Kidney (tissue), 13 donors: ENCODE measurements at regions not wholly inside any gene's neighbourhood (a gene's known extent, or its start where the extent isn't known, plus 50 kb on each side); places are given as distances from the start of the nearest gene placed in this dataset.
A peak's percentile ranks its signal among the peaks of the same experiment; 100 is the strongest.

ENCODE experiments used
- DNase-seq, 5 donors: peaks; one replicate each; pipeline ENCODE4 v3.0.0-alpha.2; 2013 to 2020
- FAIRE-seq: peaks from 2 replicates; lab custom pipeline; 2012; peaks lifted over from hg19 to GRCh38; lab: Jason Lieb, UNC
- H3K27ac ChIP-seq, 2 donors: one replicate each; pipeline ENCODE4 v1.7.0; 2013; ENCODE audit warnings: low read depth in 2 of 2, low read length in 2 of 2, inconsistent platforms in 1 of 2
- H3K27me3 ChIP-seq: one replicate; pipeline ENCODE4 v1.7.1; 2013; ENCODE audit warnings: low read length, inconsistent platforms; ENCODE audit not compliant: control insufficient read depth, insufficient read depth
- H3K36me3 ChIP-seq, 3 donors: one replicate each; pipeline versions ENCODE4 v1.7.0 to v1.7.1; 2013; ENCODE audit warnings: low read length in 3 of 3, control low read depth in 1 of 3, inconsistent platforms in 1 of 3; ENCODE audit not compliant: insufficient read depth in 3 of 3, control insufficient read depth in 2 of 3
- H3K4me1 ChIP-seq, 3 donors: one replicate each; pipeline versions ENCODE4 v1.7.0 to v1.7.1; 2013; ENCODE audit warnings: low read length in 3 of 3, inconsistent platforms in 1 of 3, low read depth in 1 of 3; ENCODE audit not compliant: control insufficient read depth in 2 of 3, insufficient read depth in 2 of 3
- H3K4me3 ChIP-seq, 3 donors: one replicate each; pipeline versions ENCODE4 v1.7.0 to v1.8.1; 2013; ENCODE audit warnings: low read length in 3 of 3, control low read depth in 1 of 3, inconsistent platforms in 1 of 3
- H3K9ac ChIP-seq, 3 donors: one replicate each; pipeline versions ENCODE4 v1.7.0 to v1.7.1; 2013; ENCODE audit warnings: low read length in 3 of 3, control low read depth in 1 of 3, inconsistent platforms in 1 of 3
- H3K9me3 ChIP-seq, 3 donors: one replicate each; pipeline versions ENCODE4 v1.7.0 to v1.7.1; 2013; ENCODE audit warnings: low read length in 3 of 3, control low read depth in 1 of 3, inconsistent platforms in 1 of 3; ENCODE audit not compliant: control insufficient read depth in 2 of 3, insufficient read depth in 1 of 3
- CTCF ChIP-seq: IDR thresholded peaks from 3 replicates; pipeline ENCODE4 v1.5.1; 2012; ENCODE audit warnings: mild to moderate bottlenecking, moderate library complexity, borderline replicate concordance; ENCODE audit not compliant: insufficient read depth; ENCODE audit errors: extremely low read depth
- intact Hi-C: fragments of 100-400 bp; cut with DNase I; formaldehyde crosslinking; loops from one replicate; pipeline ENCODE4 v1.11.1; 2022
- donor health status: control.
- donor health status: control.
- donor health status: control.
- donor health status: control.
- donor health status: control.
- donor health status: DM: yes; HTN: yes; CAD: no.
- donor health status: Normal renal cell carcinoma (clear cell type).

- H3K27me3 ChIP-seq: no peaks in the 10 kb centered on the region
- peak in 2 of 5 donors; percentile 29 to 44 for DNase-seq
- H3K9me3 ChIP-seq: no peaks in the 10 kb centered on the region
- no peak overlapping the region for H3K27ac ChIP-seq
- TF ChIP-seq CTCF: no peak
- intact Hi-C loops: no loop called here
- no peaks in the 10 kb centered on the region for H3K36me3 ChIP-seq
- no peaks in the 10 kb centered on the region for H3K4me1 ChIP-seq
- H3K9ac ChIP-seq: no peak overlapping the region
- H3K4me3 ChIP-seq: no peak overlapping the region
- no peak for FAIRE-seq
Observed at GRCh38 chr12:131407221-131408035, 303.5 kb upstream of the SFSWAP start.

- Histone ChIP-seq H3K36me3 (no peaks in the 10 kb centered on the region), H3K27ac (no peak overlapping the region), H3K4me3 (no peak overlapping the region), H3K9ac (no peak overlapping the region), H3K27me3 (no peaks in the 10 kb centered on the region), H3K4me1 (no peaks in the 10 kb centered on the region), H3K9me3 (no peaks in the 10 kb centered on the region)
- FAIRE-seq (no peak), DNase-seq (no peak)
- intact Hi-C loops: no loop called here
- no peak for TF ChIP-seq CTCF
Observed at GRCh38 chr12:131408036-131408365, 302.9 kb upstream of the SFSWAP start.

- Histone ChIP-seq H3K4me3 (no peak overlapping the region), H3K27ac (no peak overlapping the region), H3K36me3 (no peaks in the 10 kb centered on the region), H3K4me1 (no peaks in the 10 kb centered on the region), H3K9ac (no peak overlapping the region), H3K27me3 (no peaks in the 10 kb centered on the region), H3K9me3 (no peaks in the 10 kb centered on the region)
- intact Hi-C loops: no loop called here
- DNase-seq: no peak
- FAIRE-seq: no peak
- TF ChIP-seq CTCF: no peak
Observed at GRCh38 chr12:131408484-131408883, 302.4 kb upstream of the SFSWAP start.
